Neuronal stem cell (in vitro differentiated cells): ENCODE measurements at regions not wholly inside any gene's neighbourhood (a gene's known extent, or its start where the extent isn't known, plus 50 kb on each side); places are given as distances from the start of the nearest gene placed in this dataset.
A peak's percentile ranks its signal among the peaks of the same experiment; 100 is the strongest.

Source experiments
- DNase-seq: peaks from one replicate; pipeline ENCODE4 v3.0.0-alpha.2; 2013; ENCODE audit warnings: low spot score
- H2AFZ ChIP-seq: one replicate; pipeline ENCODE4 v1.6.1; 2013; ENCODE audit warnings: mild to moderate bottlenecking, low read length, inconsistent platforms
- H2AK5ac ChIP-seq: 2 replicates; pipeline ENCODE4 v1.6.1; 2013; ENCODE audit warnings: low read depth, mild to moderate bottlenecking, inconsistent platforms, low read length, moderate library complexity, mixed read lengths
- H2BK120ac ChIP-seq: 2 replicates; pipeline ENCODE4 v1.6.1; 2013; ENCODE audit warnings: low read depth, mild to moderate bottlenecking, inconsistent platforms, low read length, moderate library complexity, mixed read lengths
- H2BK12ac ChIP-seq: one replicate; pipeline ENCODE4 v1.6.1; 2013; ENCODE audit warnings: low read length, inconsistent platforms
- H2BK15ac ChIP-seq: 2 replicates; pipeline ENCODE4 v1.6.1; 2013; ENCODE audit warnings: mild to moderate bottlenecking, low read length, inconsistent platforms, mixed read lengths
- H2BK5ac ChIP-seq: one replicate; pipeline ENCODE4 v1.6.1; 2013; ENCODE audit warnings: inconsistent platforms, mild to moderate bottlenecking, low read length, moderate library complexity
- H3K14ac ChIP-seq: one replicate; pipeline ENCODE4 v1.6.1; 2013; ENCODE audit warnings: low read length, inconsistent platforms
- H3K18ac ChIP-seq: 2 replicates; pipeline ENCODE4 v1.6.1; 2013; ENCODE audit warnings: low read length, inconsistent platforms
- H3K23ac ChIP-seq: 2 replicates; pipeline ENCODE4 v1.6.1; 2013; ENCODE audit warnings: low read depth, mild to moderate bottlenecking, mixed read lengths, low read length, inconsistent platforms; ENCODE audit not compliant: poor library complexity
- H3K27ac ChIP-seq: replicated peaks from 3 replicates; pipeline ENCODE4 v1.5.1; 2013; ENCODE audit warnings: low read length, inconsistent platforms
- H3K27me3 ChIP-seq, 3 experiments: 2 replicates each; pipeline ENCODE4 v1.6.1; 2013; ENCODE audit warnings: low read length in 3 of 3, mild to moderate bottlenecking in 2 of 3, inconsistent platforms in 1 of 3, low read depth in 1 of 3, mixed read lengths in 1 of 3, moderate library complexity in 1 of 3; ENCODE audit not compliant: control insufficient read depth in 3 of 3, insufficient read depth in 3 of 3
- H3K36me3 ChIP-seq, 2 donors: replicated peaks in 1 of 2; 2 replicates each; pipeline ENCODE4 v1.6.1; 2013; ENCODE audit warnings: low read length in 2 of 2; ENCODE audit not compliant: control insufficient read depth in 2 of 2, insufficient read depth in 2 of 2
- H3K4ac ChIP-seq: 2 replicates; pipeline ENCODE4 v1.6.1; 2013; ENCODE audit warnings: inconsistent platforms, mild to moderate bottlenecking, low read length, moderate library complexity
- H3K4me1 ChIP-seq, 2 donors: 1 replicate in 1 of 2; 2 replicates in 1 of 2; pipeline ENCODE4 v1.6.1; 2013; ENCODE audit warnings: low read length in 2 of 2, low read depth in 1 of 2; ENCODE audit not compliant: control insufficient read depth in 2 of 2, insufficient read depth in 1 of 2
- H3K4me2 ChIP-seq: one replicate; pipeline ENCODE4 v1.6.1; 2013; ENCODE audit warnings: mild to moderate bottlenecking, low read length, inconsistent platforms; ENCODE audit not compliant: insufficient read depth, poor library complexity, severe bottlenecking
- H3K4me3 ChIP-seq, 2 donors: 2 replicates each; pipeline ENCODE4 v1.5.1; 2013; ENCODE audit warnings: low read length in 2 of 2, mild to moderate bottlenecking in 2 of 2, inconsistent platforms in 1 of 2, moderate library complexity in 1 of 2
- H3K79me1 ChIP-seq: one replicate; pipeline ENCODE4 v1.6.1; 2013; ENCODE audit warnings: low read depth, mild to moderate bottlenecking, inconsistent platforms, low read length, moderate library complexity
- H3K9ac ChIP-seq: one replicate; pipeline ENCODE4 v1.6.1; 2013; ENCODE audit warnings: mild to moderate bottlenecking, low read depth, low read length, inconsistent platforms; ENCODE audit not compliant: poor library complexity
- H3K9me3 ChIP-seq, 2 donors: replicated peaks in 1 of 2; 2 replicates each; pipeline versions ENCODE3 to v1.6.1; 2013; ENCODE audit warnings: low read length in 2 of 2, mild to moderate bottlenecking in 2 of 2, inconsistent platforms in 1 of 2, low read depth in 1 of 2, mixed read lengths in 1 of 2, moderate library complexity in 1 of 2; ENCODE audit not compliant: control insufficient read depth in 2 of 2, insufficient read depth in 1 of 2
- H4K8ac ChIP-seq: one replicate; pipeline ENCODE4 v1.6.1; 2013; ENCODE audit warnings: low read depth, mild to moderate bottlenecking, inconsistent platforms, low read length, moderate library complexity
- H4K91ac ChIP-seq: one replicate; pipeline ENCODE4 v1.6.1; 2013; ENCODE audit warnings: low read length, low read depth, mild to moderate bottlenecking, inconsistent platforms; ENCODE audit not compliant: poor library complexity
- WGBS, 2 donors: extraction: QIAGEN DNeasy Blood & Tissue Kit; methylation state at CpG; one replicate each; pipeline ENCODE4 v1.1.7; 2013; ENCODE audit warnings: missing lambda C conversion rate in 2 of 2, mixed read lengths in 1 of 2; ENCODE audit not compliant: insufficient read length in 2 of 2, insufficient replicate concordance in 1 of 2; ENCODE audit errors: extremely low coverage in 2 of 2; 5-methylcytosine and 5-hydroxymethylcytosine counted together

GRCh38 chr14:71411738-71412137 lies 504.5 kb downstream of the PCNX1 start:
- Histone ChIP-seq H3K27me3 (no peaks in the 10 kb centered on the region), H3K4ac (no peak overlapping the region), H4K91ac (no peak overlapping the region), H3K27ac (no peak overlapping the region), H2BK5ac (peak overlapping the region; percentile 11), H2AK5ac (no peak overlapping the region), H2BK12ac (no peak overlapping the region), H3K79me1 (peaks cover 2% of the 10 kb centered on the region), H3K4me1 (peaks cover 0 to 5% of the 10 kb centered on the region in 2 donors), H3K14ac (no peak overlapping the region), H3K4me2 (no peak overlapping the region), H2BK15ac (no peak overlapping the region), H2AFZ (no peak overlapping the region), H4K8ac (peak overlapping the region; percentile 82), H3K9me3 (no peaks in the 10 kb centered on the region), H3K18ac (no peak overlapping the region), H3K9ac (no peak overlapping the region), H3K23ac (no peak overlapping the region), H2BK120ac (no peak overlapping the region), H3K36me3 (no peaks in the 10 kb centered on the region), H3K4me3 (no peak overlapping the region)
- no peak for DNase-seq
- WGBS, 2 donors = no CpG with 5 or more reads among the region's 3 CpGs

- H3K79me1 ChIP-seq = peaks cover 2% of the 10 kb centered on the region
- H3K4me1 ChIP-seq = peaks cover 0 to 2% of the 10 kb centered on the region in 2 donors
- H3K27me3 ChIP-seq = no peaks in the 10 kb centered on the region
- no peak overlapping the region for H3K27ac ChIP-seq
- no peak overlapping the region for H4K8ac ChIP-seq
- H2BK5ac ChIP-seq = no peak overlapping the region
- no peak overlapping the region for H2AFZ ChIP-seq
- H3K4me2 ChIP-seq = no peak overlapping the region
- no peak overlapping the region for H3K18ac ChIP-seq
- no peak overlapping the region for H2BK12ac ChIP-seq
- no CpG with 5 or more reads among the region's 5 CpGs for WGBS, 2 donors
- H2BK120ac ChIP-seq = no peak overlapping the region
- H3K9ac ChIP-seq = no peak overlapping the region
- H3K14ac ChIP-seq = no peak overlapping the region
- H3K4ac ChIP-seq = no peak overlapping the region
- H3K9me3 ChIP-seq = no peaks in the 10 kb centered on the region
- H3K4me3 ChIP-seq = no peak overlapping the region
- no peak overlapping the region for H2BK15ac ChIP-seq
- no peaks in the 10 kb centered on the region for H3K36me3 ChIP-seq
- H4K91ac ChIP-seq = no peak overlapping the region
- no peak overlapping the region for H2AK5ac ChIP-seq
- H3K23ac ChIP-seq = no peak overlapping the region
- DNase-seq = no peak
Measured at GRCh38 chr14:71414631-71415403, 507.6 kb downstream of the PCNX1 start.

- Histone ChIP-seq H3K4me1 (peaks cover 0 to 2% of the 10 kb centered on the region in 2 donors), H2AK5ac (no peak overlapping the region), H2AFZ (no peak overlapping the region), H3K9ac (no peak overlapping the region), H3K4ac (no peak overlapping the region), H2BK5ac (no peak overlapping the region), H3K9me3 (no peaks in the 10 kb centered on the region), H3K79me1 (peaks cover 2% of the 10 kb centered on the region), H3K27me3 (no peaks in the 10 kb centered on the region), H4K8ac (no peak overlapping the region), H3K23ac (no peak overlapping the region), H4K91ac (no peak overlapping the region), H3K4me3 (no peak overlapping the region), H2BK12ac (no peak overlapping the region), H3K18ac (no peak overlapping the region), H3K14ac (no peak overlapping the region), H2BK15ac (no peak overlapping the region), H3K4me2 (no peak overlapping the region), H3K27ac (no peak overlapping the region), H2BK120ac (no peak overlapping the region), H3K36me3 (no peaks in the 10 kb centered on the region)
- WGBS, 2 donors = no CpG with 5 or more reads among the region's 1 CpG
- no peak for DNase-seq
Measured at GRCh38 chr14:71415404-71415690, 508.1 kb downstream of the PCNX1 start.

- Histone ChIP-seq H3K4ac (no peak overlapping the region), H2BK15ac (no peak overlapping the region), H3K14ac (no peak overlapping the region), H2AK5ac (no peak overlapping the region), H2BK12ac (no peak overlapping the region), H3K9ac (no peak overlapping the region), H3K36me3 (no peaks in the 10 kb centered on the region), H4K8ac (no peak overlapping the region), H3K4me1 (peaks cover 0 to 2% of the 10 kb centered on the region in 2 donors), H3K27me3 (no peaks in the 10 kb centered on the region), H3K9me3 (no peaks in the 10 kb centered on the region), H3K79me1 (peaks cover 2% of the 10 kb centered on the region), H3K4me2 (no peak overlapping the region), H2BK5ac (no peak overlapping the region), H2BK120ac (no peak overlapping the region), H4K91ac (no peak overlapping the region), H3K18ac (no peak overlapping the region), H3K4me3 (no peak overlapping the region), H2AFZ (no peak overlapping the region), H3K23ac (no peak overlapping the region), H3K27ac (no peak overlapping the region)
- DNase-seq = no peak
- WGBS, 2 donors = no CpG with 5 or more reads among the region's 3 CpGs
Measured at GRCh38 chr14:71416392-71416791, 509.1 kb downstream of the PCNX1 start.
